ENCODE measurements at regions not wholly inside any gene's neighbourhood (a gene's known extent, or its start where the extent isn't known, plus 50 kb on each side); places are given as distances from the start of the nearest gene placed in this dataset.

DNA sequence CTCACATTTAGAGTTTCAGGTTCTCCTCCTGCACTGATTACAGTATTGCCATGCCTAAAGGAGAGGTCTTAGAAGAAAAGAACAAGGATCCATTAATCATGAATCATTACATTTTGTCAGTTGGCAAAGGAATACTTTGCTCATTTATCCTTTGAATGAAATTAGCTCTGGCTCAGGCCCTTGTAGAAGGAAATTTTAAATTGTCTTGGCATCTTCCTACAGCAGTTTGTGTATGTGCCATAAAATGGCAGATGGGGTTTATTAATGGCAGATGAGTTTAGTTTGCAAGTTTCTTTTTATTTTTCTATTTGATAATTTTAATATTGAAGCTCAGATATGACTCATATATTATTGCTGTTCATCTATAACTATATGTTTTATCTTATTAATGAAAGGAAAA lies 181.2 kb upstream of the EPHA3 start:
- Histone ChIP-seq H3K79me2 (replicated peaks; ENCODE audit: insufficient read depth) (no peaks in the 10 kb centered on the region), H3K27me3 (ENCODE audit: insufficient read depth) (no peaks in the 10 kb centered on the region), H3K4me3 (no peak overlapping the region), H3K27ac (ENCODE audit: low read depth) (no peak overlapping the region), H4K20me1 (replicated peaks; ENCODE audit: insufficient read depth) (no peaks in the 10 kb centered on the region), H2AFZ (no peak overlapping the region), H3K4me2 (no peak overlapping the region), H3K9me2 (ENCODE audit: insufficient read depth) (no peaks in the 10 kb centered on the region), H3F3A (replicated peaks; ENCODE audit: low read depth) (no peaks in the 10 kb centered on the region), H3K4me1 (ENCODE audit: insufficient read depth) (no peaks in the 10 kb centered on the region), H3K36me3 (ENCODE audit: insufficient read depth) (no peaks in the 10 kb centered on the region)
- H3K27me3 Mint-ChIP-seq (ENCODE audit: insufficient read depth, low read depth, poor library complexity): no peaks in the 10 kb centered on the region
- TF ChIP-seq JUNB (IDR thresholded peaks at IDR 0.05; ENCODE audit: unreplicated experiment): no peak
- TF ChIP-seq, protein P1, sequence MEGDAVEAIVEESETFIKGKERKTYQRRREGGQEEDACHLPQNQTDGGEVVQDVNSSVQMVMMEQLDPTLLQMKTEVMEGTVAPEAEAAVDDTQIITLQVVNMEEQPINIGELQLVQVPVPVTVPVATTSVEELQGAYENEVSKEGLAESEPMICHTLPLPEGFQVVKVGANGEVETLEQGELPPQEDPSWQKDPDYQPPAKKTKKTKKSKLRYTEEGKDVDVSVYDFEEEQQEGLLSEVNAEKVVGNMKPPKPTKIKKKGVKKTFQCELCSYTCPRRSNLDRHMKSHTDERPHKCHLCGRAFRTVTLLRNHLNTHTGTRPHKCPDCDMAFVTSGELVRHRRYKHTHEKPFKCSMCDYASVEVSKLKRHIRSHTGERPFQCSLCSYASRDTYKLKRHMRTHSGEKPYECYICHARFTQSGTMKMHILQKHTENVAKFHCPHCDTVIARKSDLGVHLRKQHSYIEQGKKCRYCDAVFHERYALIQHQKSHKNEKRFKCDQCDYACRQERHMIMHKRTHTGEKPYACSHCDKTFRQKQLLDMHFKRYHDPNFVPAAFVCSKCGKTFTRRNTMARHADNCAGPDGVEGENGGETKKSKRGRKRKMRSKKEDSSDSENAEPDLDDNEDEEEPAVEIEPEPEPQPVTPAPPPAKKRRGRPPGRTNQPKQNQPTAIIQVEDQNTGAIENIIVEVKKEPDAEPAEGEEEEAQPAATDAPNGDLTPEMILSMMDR (conservative IDR thresholded peaks at IDR 0.05; ENCODE audit: low read depth in 2 of 2): no peak
- TF ChIP-seq CREB1 (CRISPR knock-in tag; IDR thresholded peaks at IDR 0.05; ENCODE audit: low read depth): no peak
- TF ChIP-seq, protein P2, sequence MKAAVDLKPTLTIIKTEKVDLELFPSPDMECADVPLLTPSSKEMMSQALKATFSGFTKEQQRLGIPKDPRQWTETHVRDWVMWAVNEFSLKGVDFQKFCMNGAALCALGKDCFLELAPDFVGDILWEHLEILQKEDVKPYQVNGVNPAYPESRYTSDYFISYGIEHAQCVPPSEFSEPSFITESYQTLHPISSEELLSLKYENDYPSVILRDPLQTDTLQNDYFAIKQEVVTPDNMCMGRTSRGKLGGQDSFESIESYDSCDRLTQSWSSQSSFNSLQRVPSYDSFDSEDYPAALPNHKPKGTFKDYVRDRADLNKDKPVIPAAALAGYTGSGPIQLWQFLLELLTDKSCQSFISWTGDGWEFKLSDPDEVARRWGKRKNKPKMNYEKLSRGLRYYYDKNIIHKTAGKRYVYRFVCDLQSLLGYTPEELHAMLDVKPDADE (IDR thresholded peaks at IDR 0.05): no peak
- TF ChIP-seq ZNF331 (CRISPR knock-in tag; IDR thresholded peaks at IDR 0.05; ENCODE audit: low read depth): no peak
- TF ChIP-seq, protein P3, sequence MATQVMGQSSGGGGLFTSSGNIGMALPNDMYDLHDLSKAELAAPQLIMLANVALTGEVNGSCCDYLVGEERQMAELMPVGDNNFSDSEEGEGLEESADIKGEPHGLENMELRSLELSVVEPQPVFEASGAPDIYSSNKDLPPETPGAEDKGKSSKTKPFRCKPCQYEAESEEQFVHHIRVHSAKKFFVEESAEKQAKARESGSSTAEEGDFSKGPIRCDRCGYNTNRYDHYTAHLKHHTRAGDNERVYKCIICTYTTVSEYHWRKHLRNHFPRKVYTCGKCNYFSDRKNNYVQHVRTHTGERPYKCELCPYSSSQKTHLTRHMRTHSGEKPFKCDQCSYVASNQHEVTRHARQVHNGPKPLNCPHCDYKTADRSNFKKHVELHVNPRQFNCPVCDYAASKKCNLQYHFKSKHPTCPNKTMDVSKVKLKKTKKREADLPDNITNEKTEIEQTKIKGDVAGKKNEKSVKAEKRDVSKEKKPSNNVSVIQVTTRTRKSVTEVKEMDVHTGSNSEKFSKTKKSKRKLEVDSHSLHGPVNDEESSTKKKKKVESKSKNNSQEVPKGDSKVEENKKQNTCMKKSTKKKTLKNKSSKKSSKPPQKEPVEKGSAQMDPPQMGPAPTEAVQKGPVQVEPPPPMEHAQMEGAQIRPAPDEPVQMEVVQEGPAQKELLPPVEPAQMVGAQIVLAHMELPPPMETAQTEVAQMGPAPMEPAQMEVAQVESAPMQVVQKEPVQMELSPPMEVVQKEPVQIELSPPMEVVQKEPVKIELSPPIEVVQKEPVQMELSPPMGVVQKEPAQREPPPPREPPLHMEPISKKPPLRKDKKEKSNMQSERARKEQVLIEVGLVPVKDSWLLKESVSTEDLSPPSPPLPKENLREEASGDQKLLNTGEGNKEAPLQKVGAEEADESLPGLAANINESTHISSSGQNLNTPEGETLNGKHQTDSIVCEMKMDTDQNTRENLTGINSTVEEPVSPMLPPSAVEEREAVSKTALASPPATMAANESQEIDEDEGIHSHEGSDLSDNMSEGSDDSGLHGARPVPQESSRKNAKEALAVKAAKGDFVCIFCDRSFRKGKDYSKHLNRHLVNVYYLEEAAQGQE (IDR thresholded peaks at IDR 0.05; ENCODE audit: unreplicated experiment): no peak
- TF ChIP-seq STAT1 (IDR thresholded peaks at IDR 0.05; ENCODE audit: unreplicated experiment): no peak
- H3K27ac Mint-ChIP-seq: no peak overlapping the region
- no peaks in the 10 kb centered on the region for H3K9me3 Mint-ChIP-seq
- H3K4me3 Mint-ChIP-seq: no peak overlapping the region
- H3K4me1 Mint-ChIP-seq: no peaks in the 10 kb centered on the region
- DNase-seq (ENCODE audit: low spot score) (no peak), ATAC-seq (no peak)
- H3K36me3 Mint-ChIP-seq (ENCODE audit: low read depth): no peaks in the 10 kb centered on the region

DNA sequence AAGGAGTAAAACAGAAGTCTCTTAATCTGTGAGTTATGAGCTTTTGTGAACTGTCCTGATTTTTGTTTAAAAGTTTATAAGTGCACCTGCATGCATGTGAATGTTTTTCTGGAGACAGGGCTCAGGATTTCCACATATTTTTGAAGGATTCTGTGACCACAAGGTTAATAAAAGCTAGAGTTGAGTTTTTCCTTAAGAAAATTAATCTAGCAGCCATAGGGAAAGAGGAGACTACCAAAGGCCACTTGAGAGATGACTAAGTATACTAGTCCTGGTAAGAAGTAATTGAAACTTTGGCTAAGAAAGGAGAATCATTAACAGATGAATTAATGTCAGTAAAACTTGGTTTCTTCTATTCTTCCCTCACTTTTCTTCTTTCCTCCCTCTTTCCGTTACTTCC lies 176.8 kb upstream of the EPHA3 start:
- H3K27me3 ChIP-seq (ENCODE audit: insufficient read depth): no peaks in the 10 kb centered on the region
- Mint-ChIP-seq H3K4me3 (no peak overlapping the region), H3K4me1 (no peaks in the 10 kb centered on the region), H3K27me3 (ENCODE audit: insufficient read depth, low read depth, poor library complexity) (no peaks in the 10 kb centered on the region), H3K36me3 (ENCODE audit: low read depth) (no peaks in the 10 kb centered on the region), H3K9me3 (no peaks in the 10 kb centered on the region; the same call in 2 of the 3 replicates), H3K27ac (no peak overlapping the region)
- H3F3A ChIP-seq (replicated peaks; ENCODE audit: low read depth): no peaks in the 10 kb centered on the region
- no peaks in the 10 kb centered on the region for H3K79me2 ChIP-seq (replicated peaks; ENCODE audit: insufficient read depth)
- H2AFZ ChIP-seq: no peak overlapping the region
- H3K4me3 ChIP-seq: no peak overlapping the region
- H3K9me2 ChIP-seq (ENCODE audit: insufficient read depth): no peaks in the 10 kb centered on the region
- no peaks in the 10 kb centered on the region for H4K20me1 ChIP-seq (replicated peaks; ENCODE audit: insufficient read depth)
- H3K4me1 ChIP-seq (ENCODE audit: insufficient read depth): no peaks in the 10 kb centered on the region
- no peak overlapping the region for H3K4me2 ChIP-seq
- ATAC-seq: no peak
- H3K27ac ChIP-seq (ENCODE audit: low read depth): no peak overlapping the region
- no peaks in the 10 kb centered on the region for H3K36me3 ChIP-seq (ENCODE audit: insufficient read depth)
- DNase-seq (ENCODE audit: low spot score): no peak
- TF ChIP-seq CREB1 (CRISPR knock-in tag; IDR thresholded peaks at IDR 0.05; ENCODE audit: low read depth) (no peak), EZH2 (IDR thresholded peaks at IDR 0.05; ENCODE audit: low read depth, unreplicated experiment) (no peak), EZH2phosphoT487 (IDR thresholded peaks at IDR 0.05; ENCODE audit: unreplicated experiment) (no peak), NANOG (IDR thresholded peaks at IDR 0.05; ENCODE audit: borderline replicate concordance) (no peak)

All from GM23338 (cell line).